MM.1S (cell line): ENCODE measurements at regions not wholly inside any gene's neighbourhood (a gene's known extent, or its start where the extent isn't known, plus 50 kb on each side); places are given as distances from the start of the nearest gene placed in this dataset.

Experiments
- DNase-seq: peaks from one replicate; pipeline ENCODE4 v3.0.0-alpha.2; 2015
- H2AFZ ChIP-seq: fragments of 300-600 bp; sonication (generic); 2 replicates; pipeline ENCODE4 v1.6.0; 2016; ENCODE audit warnings: antibody characterized with exemption, low read length
- H3F3A ChIP-seq: fragments of 300-600 bp; sonication (generic); 2 replicates; pipeline ENCODE4 v1.6.1; 2016; ENCODE audit warnings: mild to moderate bottlenecking, antibody characterized with exemption, low read length, moderate library complexity, mixed read lengths; ENCODE audit not compliant: insufficient read depth
- H3K27ac ChIP-seq: fragments of 300-600 bp; sonication (generic); 2 replicates; pipeline ENCODE4 v1.5.1; 2016; ENCODE audit warnings: mild to moderate bottlenecking, low read length
- H3K27me3 ChIP-seq: fragments of 300-600 bp; sonication (generic); replicated peaks from 2 replicates; pipeline ENCODE4 v1.6.0; 2016; ENCODE audit warnings: low read length; ENCODE audit not compliant: insufficient read depth
- H3K36me3 ChIP-seq: fragments of 300-600 bp; sonication (generic); replicated peaks from 2 replicates; pipeline ENCODE4 v1.6.1; 2016; ENCODE audit warnings: mild to moderate bottlenecking, low read length, mixed read lengths; ENCODE audit not compliant: insufficient read depth
- H3K4me1 ChIP-seq: fragments of 300-600 bp; sonication (generic); 2 replicates; pipeline ENCODE4 v1.6.1; 2016; ENCODE audit warnings: low read length, mixed read lengths
- H3K4me2 ChIP-seq: fragments of 300-600 bp; sonication (generic); 2 replicates; pipeline ENCODE4 v1.6.0; 2016; ENCODE audit warnings: low read depth, low read length
- H3K4me3 ChIP-seq: fragments of 300-600 bp; sonication (generic); 2 replicates; pipeline ENCODE4 v1.5.1; 2016; ENCODE audit warnings: low read length, mixed read lengths
- H3K79me2 ChIP-seq: fragments of 300-600 bp; sonication (generic); 2 replicates; pipeline ENCODE4 v1.6.1; 2016; ENCODE audit warnings: mixed run types, low read length, mixed read lengths
- H3K9ac ChIP-seq: fragments of 300-600 bp; sonication (generic); 2 replicates; pipeline ENCODE4 v1.6.1; 2016; ENCODE audit warnings: low read length, mixed read lengths
- H3K9me2 ChIP-seq: fragments of 300-600 bp; sonication (generic); replicated peaks from 2 replicates; pipeline ENCODE4 v1.6.1; 2016; ENCODE audit warnings: mild to moderate bottlenecking, low read length, mixed read lengths; ENCODE audit not compliant: insufficient read depth
- H3K9me3 ChIP-seq: fragments of 300-600 bp; sonication (generic); replicated peaks from 2 replicates; pipeline ENCODE4 v1.6.1; 2016; ENCODE audit warnings: mild to moderate bottlenecking, low read length, mixed read lengths; ENCODE audit not compliant: insufficient read depth
- H4K20me1 ChIP-seq: fragments of 300-600 bp; sonication (generic); 2 replicates; pipeline ENCODE4 v1.6.1; 2016; ENCODE audit warnings: mild to moderate bottlenecking, low read length, moderate library complexity, mixed read lengths; ENCODE audit not compliant: insufficient read depth
- CTCF ChIP-seq: fragments of 300-600 bp; sonication (generic); IDR thresholded peaks from 2 replicates; pipeline ENCODE4 v1.5.1; 2016; ENCODE audit warnings: antibody characterized with exemption, low read length, mixed read lengths
- EZH2 ChIP-seq: fragments of 300-600 bp; sonication (generic); optimal IDR thresholded peaks from 2 replicates; pipeline ENCODE3; 2017; ENCODE audit warnings: low read depth, mild to moderate bottlenecking, antibody characterized with exemption, low read length, mixed read lengths

GRCh38 chr11:134017511-134018430 is 51.1 kb upstream of the JAM3 start:
- Histone ChIP-seq H3K4me2 (peak overlapping the region; percentile 9; the same call in 1 of the 2 replicates), H3K4me3 (no peak overlapping the region), H2AFZ (no peak overlapping the region), H3K36me3 (no peaks in the 10 kb centered on the region), H3K9me2 (no peaks in the 10 kb centered on the region), H4K20me1 (no peaks in the 10 kb centered on the region), H3K9ac (no peak overlapping the region), H3K27me3 (no peaks in the 10 kb centered on the region), H3K79me2 (no peaks in the 10 kb centered on the region), H3K4me1 (no peaks in the 10 kb centered on the region), H3F3A (no peaks in the 10 kb centered on the region), H3K27ac (no peak overlapping the region), H3K9me3 (no peaks in the 10 kb centered on the region)
- TF ChIP-seq EZH2 (no peak), CTCF (no peak)
- no peak for DNase-seq
